HepG2 (cell line): ENCODE measurements at regions not wholly inside any gene's neighbourhood (a gene's known extent, or its start where the extent isn't known, plus 50 kb on each side); places are given as distances from the start of the nearest gene placed in this dataset.

ENCODE experiments used
- ATAC-seq: fragments of 200-7000 bp; cut with Tn5 transposase; 3 replicates; pipeline ENCODE4 v1.9.1; 2020; ENCODE audit warnings: mild to moderate bottlenecking, moderate library complexity
- BruUV-seq: library from RNA; stranded (reverse); fragments of 400-500 nt; replicated peaks from 2 replicates; lab custom pipeline; 2021; lab: Mats Ljungman, UMichigan
- CTCF ChIA-PET: fragments of 300-600 bp; formaldehyde crosslinking; extraction: SDS; loops from one replicate; lab custom pipeline; 2021; ENCODE audit warnings: low total read pairs, inconsistent platforms, low intra/inter-chr PET ratio; lab: Yijun Ruan, JAX
- POLR2A ChIA-PET: fragments of 350-600 bp; sonication (Branson Sonifier 250); formaldehyde crosslinking; loops from one replicate; lab custom pipeline; 2020; ENCODE audit warnings: antibody characterized with exemption, inconsistent platforms; lab: Yijun Ruan, JAX
- DNase-seq: peaks from one replicate; pipeline ENCODE4 v3.0.0-alpha.2; 2015; ENCODE audit warnings: low spot score
- FAIRE-seq: peaks from 3 replicates; lab custom pipeline; 2011; peaks lifted over from hg19 to GRCh38; lab: Jason Lieb, UNC
- H2AFZ ChIP-seq: one replicate; pipeline ENCODE4 v1.6.1; 2011; ENCODE audit warnings: low read length, inconsistent platforms
- H3K27ac ChIP-seq: fragments of 300-600 bp; 3 replicates; pipeline ENCODE4 v1.8.0; 2011; ENCODE audit warnings: mixed run types, mild to moderate bottlenecking, mixed read lengths, low read length, inconsistent platforms; ENCODE audit not compliant: insufficient read depth; ENCODE audit errors: extremely low read length
- H3K27me3 ChIP-seq, 2 experiments: fragments of 200-600 bp in 1 of 2; 2 replicates in 1 of 2; 3 replicates in 1 of 2; pipeline versions ENCODE4 v1.6.0 to v1.8.0; 2011; ENCODE audit warnings: low read length in 2 of 2, mild to moderate bottlenecking in 2 of 2, moderate library complexity in 2 of 2, inconsistent platforms in 1 of 2; ENCODE audit not compliant: insufficient read depth in 2 of 2, control insufficient read depth in 1 of 2
- H3K36me3 ChIP-seq, 2 experiments: fragments of 200-600 bp in 1 of 2; replicated peaks in 1 of 2; 2 replicates in 1 of 2; 3 replicates in 1 of 2; pipeline versions ENCODE4 v1.5.1 to v1.8.0; 2011; ENCODE audit warnings: low read length in 2 of 2, inconsistent platforms in 1 of 2; ENCODE audit not compliant: insufficient read depth in 2 of 2, control insufficient read depth in 1 of 2
- H3K4me1 ChIP-seq: 2 replicates; pipeline ENCODE4 v1.5.1; 2012; ENCODE audit warnings: low read length, inconsistent platforms; ENCODE audit not compliant: insufficient read depth
- H3K4me2 ChIP-seq: 2 replicates; pipeline ENCODE4 v1.6.0; 2011; ENCODE audit warnings: low read depth, low read length, inconsistent platforms
- H3K4me3 ChIP-seq, 3 experiments: fragments of 200-600 bp in 1 of 3; sonication (generic), shearing (Covaris generic) in 1 of 3; replicated peaks in 1 of 3; 2 replicates each; pipeline ENCODE4 v1.5.1; 2011 to 2016; ENCODE audit warnings: low read length in 3 of 3, inconsistent platforms in 2 of 3, low read depth in 2 of 3, mild to moderate bottlenecking in 2 of 3, control low read depth in 1 of 3, mixed read lengths in 1 of 3; ENCODE audit not compliant: insufficient read depth in 1 of 3
- H3K79me2 ChIP-seq: one replicate; pipeline ENCODE4 v1.6.1; 2011; ENCODE audit warnings: low read length, inconsistent platforms; ENCODE audit not compliant: insufficient read depth
- H3K9ac ChIP-seq: 2 replicates; pipeline ENCODE4 v1.6.0; 2011; ENCODE audit warnings: mild to moderate bottlenecking, low read depth, low read length, inconsistent platforms; ENCODE audit not compliant: insufficient read depth
- H3K9me3 ChIP-seq: 2 replicates; pipeline ENCODE4 v1.5.1; 2012; ENCODE audit warnings: mild to moderate bottlenecking, low read length
- H4K20me1 ChIP-seq: 2 replicates; pipeline ENCODE4 v1.6.0; 2011; ENCODE audit warnings: inconsistent platforms, mild to moderate bottlenecking, low read length, moderate library complexity; ENCODE audit not compliant: insufficient read depth
- ARID3A ChIP-seq: IDR thresholded peaks from 2 replicates; pipeline ENCODE4 v1.6.1; 2012; ENCODE audit warnings: low read depth, low read length, improper control_type of control experiment
- BCL3 ChIP-seq: sonication (generic); formaldehyde crosslinking; IDR thresholded peaks from 2 replicates; pipeline ENCODE4 v1.5.1; 2020; ENCODE audit warnings: mild to moderate bottlenecking, missing genetic modification reagents, moderate library complexity
- CBX2 ChIP-seq, 2 experiments: fragments of 200-600 bp in 1 of 2; sonication (generic); formaldehyde crosslinking in 1 of 2; IDR thresholded peaks; 2 replicates each; pipeline versions ENCODE4 v1.7.0 to v1.8.1; 2018 to 2022; ENCODE audit warnings: low read depth in 2 of 2, low read length in 1 of 2, mild to moderate bottlenecking in 1 of 2, missing genetic modification reagents in 1 of 2
- EEA1 ChIP-seq: sonication (generic); formaldehyde crosslinking; IDR thresholded peaks from 2 replicates; pipeline ENCODE4 v1.5.1; 2020; ENCODE audit warnings: mild to moderate bottlenecking, missing genetic modification reagents, borderline replicate concordance
- FOXM1 ChIP-seq: sonication (generic); formaldehyde crosslinking; IDR thresholded peaks from 2 replicates; pipeline ENCODE4 v1.5.0; 2020; ENCODE audit warnings: missing genetic modification reagents
- GFI1 ChIP-seq: sonication (generic); formaldehyde crosslinking; IDR thresholded peaks from 2 replicates; pipeline ENCODE4 v1.5.0; 2020; ENCODE audit warnings: missing genetic modification reagents, mild to moderate bottlenecking, borderline replicate concordance
- GLMP ChIP-seq: sonication (generic); formaldehyde crosslinking; IDR thresholded peaks from 2 replicates; pipeline ENCODE4 v1.9.0; 2021; ENCODE audit warnings: missing genetic modification reagents, mild to moderate bottlenecking, borderline replicate concordance
- GRHL1 ChIP-seq: sonication (generic); formaldehyde crosslinking; conservative IDR thresholded peaks from 2 replicates; pipeline ENCODE4 v1.8.0; 2022; ENCODE audit warnings: missing genetic modification reagents
- HNRNPLL ChIP-seq: fragments of 200-400 bp; formaldehyde crosslinking; IDR thresholded peaks from 2 replicates; pipeline ENCODE4 v1.6.1; 2017; ENCODE audit warnings: mild to moderate bottlenecking, low read depth, low read length; ENCODE audit not compliant: poor library complexity, severe bottlenecking
- HOXA5 ChIP-seq: sonication (generic); formaldehyde crosslinking; IDR thresholded peaks from 2 replicates; pipeline ENCODE4 v1.4.0; 2020; ENCODE audit warnings: missing genetic modification reagents
- ONECUT2 ChIP-seq: sonication (generic); formaldehyde crosslinking; IDR thresholded peaks from 2 replicates; pipeline ENCODE4 v1.4.0; 2020; ENCODE audit warnings: missing genetic modification reagents
- SMARCE1 ChIP-seq: fragments of 450-650 bp; IDR thresholded peaks from 2 replicates; pipeline ENCODE4 v1.6.1; 2017; ENCODE audit warnings: borderline replicate concordance
- ZNF143 ChIP-seq: sonication (generic); formaldehyde crosslinking; IDR thresholded peaks from 2 replicates; pipeline ENCODE4 v1.4.0; 2020; ENCODE audit warnings: missing genetic modification reagents
- ZNF24 ChIP-seq: fragments of 450-650 bp; IDR thresholded peaks from 2 replicates; pipeline ENCODE4 v1.6.1; 2017; ENCODE audit warnings: antibody characterized with exemption, mild to moderate bottlenecking
- ZNF281 ChIP-seq: sonication (generic); formaldehyde crosslinking; IDR thresholded peaks from 2 replicates; pipeline ENCODE4 v1.4.0; 2020; ENCODE audit warnings: missing genetic modification reagents, borderline replicate concordance
- ZNF83 ChIP-seq: sonication (generic); formaldehyde crosslinking; IDR thresholded peaks from 2 replicates; pipeline ENCODE4 v1.4.0; 2020; ENCODE audit warnings: missing genetic modification reagents, mild to moderate bottlenecking, borderline replicate concordance
- ZNF883 ChIP-seq: sonication (generic); formaldehyde crosslinking; IDR thresholded peaks from 2 replicates; pipeline ENCODE4 v1.5.1; 2020; ENCODE audit warnings: mild to moderate bottlenecking, missing genetic modification reagents; ENCODE audit errors: not compliant biosample characterization
- WGBS: methylation state at CpG from one replicate; pipeline ENCODE4 v1.1.6; 2017; ENCODE audit warnings: low lambda C conversion rate; 5-methylcytosine and 5-hydroxymethylcytosine counted together
- in situ Hi-C: cut with HindIII; loops from 2 replicates; pipeline ENCODE4 v1.10.0; 2017; ENCODE audit warnings: low pct_unique_long_range_greater_than_20kb; ENCODE audit not compliant: extremely low pct_ligation_motif_present
- intact Hi-C: fragments of 100-400 bp; cut with micrococcal nuclease; formaldehyde crosslinking; loops from one replicate; pipeline ENCODE4 v1.10.0; 2022; ENCODE audit not compliant: unreplicated experiment

GRCh38 chr1:94641990-94642389, 100.4 kb upstream of the F3 start:
- in situ Hi-C loops, result no loop called here
- H3K4me3 ChIP-seq, result no peak overlapping the region
- CTCF ChIA-PET, result no interaction called here
- no peak for TF ChIP-seq ONECUT2 (CRISPR knock-in tag)
- no peak for TF ChIP-seq ZNF83 (CRISPR knock-in tag)
- TF ChIP-seq ZNF883, result no peak
- no peak for TF ChIP-seq ZNF143 (CRISPR knock-in tag)
- TF ChIP-seq GLMP (CRISPR knock-in tag), result no peak
- TF ChIP-seq ARID3A, result no peak
- no peak for TF ChIP-seq GFI1 (CRISPR knock-in tag)
- no peak for TF ChIP-seq CBX2 (IDR thresholded peaks at IDR 0.05; ENCODE audit: low read depth, low read length)
- no peak for TF ChIP-seq CBX2 (CRISPR knock-in tag; IDR thresholded peaks at IDR 0.05; ENCODE audit: low read depth)
- TF ChIP-seq ZNF281 (CRISPR knock-in tag), result no peak
- TF ChIP-seq BCL3 (CRISPR knock-in tag), result no peak
- TF ChIP-seq GRHL1 (CRISPR knock-in tag), result no peak
- TF ChIP-seq FOXM1 (CRISPR knock-in tag), result no peak
- TF ChIP-seq HNRNPLL, result no peak
- TF ChIP-seq ZNF24, result no peak
- no peak for TF ChIP-seq EEA1 (CRISPR knock-in tag)
- no peak for TF ChIP-seq HOXA5 (CRISPR knock-in tag)
- no peak for TF ChIP-seq SMARCE1

More at GRCh38 chr1:94641990-94642389, 100.4 kb upstream of the F3 start:
- H2AFZ ChIP-seq, result no peak overlapping the region
- H3K4me2 ChIP-seq, result no peak overlapping the region
- no TSS peak for BruUV-seq
- WGBS, result 66% methylated on average over 6 of the region's 6 CpGs
- DNase-seq (no peak), FAIRE-seq (no peak), ATAC-seq (no peak)
- POLR2A ChIA-PET, result no interaction called here
- no peaks in the 10 kb centered on the region for H3K27me3 ChIP-seq
- intact Hi-C loops, result no loop called here
- H4K20me1 ChIP-seq, result no peaks in the 10 kb centered on the region
- no peak overlapping the region for H3K9ac ChIP-seq
- no peaks in the 10 kb centered on the region for H3K9me3 ChIP-seq
- H3K4me1 ChIP-seq, result no peaks in the 10 kb centered on the region
- no peaks in the 10 kb centered on the region for H3K79me2 ChIP-seq
- no peak overlapping the region for H3K27ac ChIP-seq
- no peaks in the 10 kb centered on the region for H3K36me3 ChIP-seq
